HepG2 (cell line): ENCODE measurements at regions not wholly inside any gene's neighbourhood (a gene's known extent, or its start where the extent isn't known, plus 50 kb on each side); places are given as distances from the start of the nearest gene placed in this dataset.

Source experiments
- POLR2AphosphoS5 ChIP-seq: IDR thresholded peaks from 2 replicates; pipeline ENCODE4 v1.6.1; 2012; ENCODE audit warnings: low read depth, low read length
- RNF2 ChIP-seq: fragments of 450-650 bp; conservative IDR thresholded peaks from 2 replicates; pipeline ENCODE4 v1.6.1; 2016; ENCODE audit warnings: low read depth
- ZNF253 ChIP-seq: sonication (generic); formaldehyde crosslinking; IDR thresholded peaks from 2 replicates; pipeline ENCODE4 v1.8.0; 2022; ENCODE audit warnings: mild to moderate bottlenecking, missing genetic modification reagents, borderline replicate concordance
- TF ChIP-seq, protein P1 (sequence below): sonication (generic); formaldehyde crosslinking; IDR thresholded peaks from 2 replicates; pipeline ENCODE4 v1.5.0; 2020; ENCODE audit warnings: mild to moderate bottlenecking, missing genetic modification reagents, moderate library complexity

DNA sequence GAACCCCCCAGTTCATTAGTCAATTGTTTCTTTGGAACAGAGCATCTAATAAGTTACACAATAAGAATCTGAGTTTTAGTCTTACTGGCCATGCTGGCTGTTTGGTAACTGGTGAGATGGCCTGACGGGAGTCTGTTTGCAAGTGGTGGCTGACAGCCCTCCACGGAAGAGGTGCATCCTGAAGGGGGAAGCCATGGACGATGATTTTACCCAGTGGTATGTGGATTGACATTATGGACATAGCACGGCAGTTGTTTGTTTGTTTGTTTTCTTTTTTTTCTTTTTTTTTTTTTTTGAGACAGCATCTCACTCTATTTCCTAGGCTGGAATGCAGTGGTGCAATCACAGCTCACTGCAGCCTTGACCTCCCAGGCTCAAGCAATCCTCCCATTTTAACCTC is 156.0 kb downstream of the RPLP1 start:
- TF ChIP-seq POLR2AphosphoS5 (no peak), ZNF253 (CRISPR knock-in tag) (no peak), RNF2 (no peak)
- TF ChIP-seq, protein P1, sequence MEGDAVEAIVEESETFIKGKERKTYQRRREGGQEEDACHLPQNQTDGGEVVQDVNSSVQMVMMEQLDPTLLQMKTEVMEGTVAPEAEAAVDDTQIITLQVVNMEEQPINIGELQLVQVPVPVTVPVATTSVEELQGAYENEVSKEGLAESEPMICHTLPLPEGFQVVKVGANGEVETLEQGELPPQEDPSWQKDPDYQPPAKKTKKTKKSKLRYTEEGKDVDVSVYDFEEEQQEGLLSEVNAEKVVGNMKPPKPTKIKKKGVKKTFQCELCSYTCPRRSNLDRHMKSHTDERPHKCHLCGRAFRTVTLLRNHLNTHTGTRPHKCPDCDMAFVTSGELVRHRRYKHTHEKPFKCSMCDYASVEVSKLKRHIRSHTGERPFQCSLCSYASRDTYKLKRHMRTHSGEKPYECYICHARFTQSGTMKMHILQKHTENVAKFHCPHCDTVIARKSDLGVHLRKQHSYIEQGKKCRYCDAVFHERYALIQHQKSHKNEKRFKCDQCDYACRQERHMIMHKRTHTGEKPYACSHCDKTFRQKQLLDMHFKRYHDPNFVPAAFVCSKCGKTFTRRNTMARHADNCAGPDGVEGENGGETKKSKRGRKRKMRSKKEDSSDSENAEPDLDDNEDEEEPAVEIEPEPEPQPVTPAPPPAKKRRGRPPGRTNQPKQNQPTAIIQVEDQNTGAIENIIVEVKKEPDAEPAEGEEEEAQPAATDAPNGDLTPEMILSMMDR (CRISPR knock-in tag), result no peak
